Neural crest cell (in vitro differentiated cells): ENCODE measurements at regions not wholly inside any gene's neighbourhood (a gene's known extent, or its start where the extent isn't known, plus 50 kb on each side); places are given as distances from the start of the nearest gene placed in this dataset.

Experiments
- DNase-seq: peaks from one replicate; pipeline ENCODE4 v3.0.0; 2021; ENCODE audit warnings: low read depth, mixed read lengths, low spot score
- H3K27ac Mint-ChIP-seq: one replicate; pipeline ENCODE4 v1.8.0; 2021; ENCODE audit warnings: mild to moderate bottlenecking, mixed read lengths; ENCODE audit not compliant: unreplicated experiment
- H3K27me3 Mint-ChIP-seq: 2 replicates; pipeline ENCODE4 v1.8.0; 2021; ENCODE audit warnings: low read depth, mild to moderate bottlenecking, mixed read lengths
- H3K36me3 Mint-ChIP-seq: 2 replicates; pipeline ENCODE4 v1.8.0; 2021; ENCODE audit warnings: low read depth, mild to moderate bottlenecking, mixed read lengths
- H3K4me1 Mint-ChIP-seq: 2 replicates; pipeline ENCODE4 v1.8.0; 2021; ENCODE audit warnings: mixed read lengths
- H3K4me3 Mint-ChIP-seq: one replicate; pipeline ENCODE4 v1.8.0; 2021; ENCODE audit warnings: mild to moderate bottlenecking, mixed read lengths
- H3K9me3 Mint-ChIP-seq: 2 replicates; pipeline ENCODE4 v1.8.0; 2021; ENCODE audit warnings: mixed read lengths
- CTCF ChIP-seq: fragments of 200-600 bp; sonication (generic); conservative IDR thresholded peaks from 2 replicates; pipeline ENCODE4 v1.5.0; 2021; ENCODE audit warnings: antibody characterized with exemption, mild to moderate bottlenecking

GRCh38 chrX:39828971-39829370 is 268.8 kb downstream of the BCOR start:
- Mint-ChIP-seq H3K27me3 (peaks cover 2% of the 10 kb centered on the region), H3K36me3 (no peaks in the 10 kb centered on the region), H3K4me3 (no peak overlapping the region), H3K4me1 (peaks cover 13% of the 10 kb centered on the region), H3K27ac (no peak overlapping the region), H3K9me3 (no peaks in the 10 kb centered on the region)
- TF ChIP-seq CTCF = no peak
- no peak for DNase-seq

- H3K27ac Mint-ChIP-seq = no peak overlapping the region
- no peak overlapping the region for H3K4me3 Mint-ChIP-seq
- H3K27me3 Mint-ChIP-seq = no peaks in the 10 kb centered on the region
- no peaks in the 10 kb centered on the region for H3K36me3 Mint-ChIP-seq
- H3K4me1 Mint-ChIP-seq = peaks cover 10% of the 10 kb centered on the region
- H3K9me3 Mint-ChIP-seq = peaks cover 1% of the 10 kb centered on the region
- no peak for TF ChIP-seq CTCF
- no peak for DNase-seq
Measured at GRCh38 chrX:39829965-39830364, 267.8 kb downstream of the BCOR start.

GRCh38 chrX:39830414-39830813 is 267.3 kb downstream of the BCOR start:
- no peak overlapping the region for H3K4me3 Mint-ChIP-seq
- H3K9me3 Mint-ChIP-seq = peaks cover 4% of the 10 kb centered on the region
- H3K4me1 Mint-ChIP-seq = peaks cover 10% of the 10 kb centered on the region
- no peaks in the 10 kb centered on the region for H3K27me3 Mint-ChIP-seq
- no peaks in the 10 kb centered on the region for H3K36me3 Mint-ChIP-seq
- DNase-seq = no peak
- TF ChIP-seq CTCF = no peak
- no peak overlapping the region for H3K27ac Mint-ChIP-seq

GRCh38 chrX:39832211-39832610 is 265.5 kb downstream of the BCOR start:
- Mint-ChIP-seq H3K36me3 (no peaks in the 10 kb centered on the region), H3K27ac (peak overlapping the region; percentile 57), H3K4me3 (no peak overlapping the region), H3K9me3 (peaks cover 4% of the 10 kb centered on the region), H3K27me3 (no peaks in the 10 kb centered on the region), H3K4me1 (peaks cover 9% of the 10 kb centered on the region)
- no peak for DNase-seq
- no peak for TF ChIP-seq CTCF

- H3K4me3 Mint-ChIP-seq = no peak overlapping the region
- H3K9me3 Mint-ChIP-seq = peaks cover 4% of the 10 kb centered on the region
- DNase-seq = no peak
- H3K27ac Mint-ChIP-seq = no peak overlapping the region
- no peaks in the 10 kb centered on the region for H3K4me1 Mint-ChIP-seq
- H3K27me3 Mint-ChIP-seq = no peaks in the 10 kb centered on the region
- TF ChIP-seq CTCF = no peak
- no peaks in the 10 kb centered on the region for H3K36me3 Mint-ChIP-seq
Measured at GRCh38 chrX:39834600-39834999, 263.2 kb downstream of the BCOR start.

GRCh38 chrX:39835241-39835640 is 262.5 kb downstream of the BCOR start:
- DNase-seq = no peak
- Mint-ChIP-seq H3K9me3 (peaks cover 4% of the 10 kb centered on the region), H3K27me3 (no peaks in the 10 kb centered on the region), H3K4me3 (no peak overlapping the region), H3K27ac (no peak overlapping the region), H3K36me3 (no peaks in the 10 kb centered on the region), H3K4me1 (no peaks in the 10 kb centered on the region)
- no peak for TF ChIP-seq CTCF
